ENCODE measurements at regions not wholly inside any gene's neighbourhood (a gene's known extent, or its start where the extent isn't known, plus 50 kb on each side); places are given as distances from the start of the nearest gene placed in this dataset.

DNA sequence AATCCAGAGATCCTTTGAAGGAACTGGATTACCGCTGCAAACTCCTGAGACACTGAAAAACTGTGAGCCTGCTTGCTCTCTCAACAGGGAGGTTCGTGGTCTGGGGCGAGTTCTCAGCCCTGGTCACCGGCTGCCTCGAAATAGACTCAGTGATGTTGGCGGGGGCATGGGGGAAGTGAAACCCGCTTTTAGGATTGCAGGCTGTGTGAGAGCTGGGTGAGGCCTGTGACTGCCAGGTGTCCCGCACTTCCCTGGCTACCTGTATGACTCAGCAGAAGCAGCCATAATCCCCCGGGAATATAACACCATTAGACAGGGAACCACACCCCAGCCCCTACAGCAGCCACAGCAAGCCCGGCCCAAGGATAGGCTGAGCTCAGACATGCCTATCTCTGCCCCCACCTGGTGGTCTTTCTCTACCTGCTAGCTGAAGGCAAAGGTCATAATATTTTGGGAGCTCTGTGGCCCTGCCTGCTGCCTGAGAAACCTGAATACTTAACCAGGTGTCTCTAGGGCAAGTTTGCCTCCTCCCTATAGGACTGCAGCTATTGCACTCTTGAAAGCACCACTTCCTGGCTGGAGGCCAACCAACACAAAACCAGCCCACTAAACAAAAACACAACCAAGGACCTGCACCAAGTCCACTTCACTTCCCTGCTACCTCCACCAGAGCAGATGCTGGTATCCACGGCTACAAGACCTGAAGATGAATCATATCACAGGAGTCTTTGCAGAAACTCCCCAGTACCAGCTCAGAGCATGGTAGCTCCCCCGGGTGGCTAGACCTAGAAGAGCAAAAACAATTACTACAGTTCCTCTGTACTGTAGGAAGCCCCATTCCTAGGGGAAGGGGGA lies 202.0 kb downstream of the RRAGB start:
- TF ChIP-seq, protein P1, sequence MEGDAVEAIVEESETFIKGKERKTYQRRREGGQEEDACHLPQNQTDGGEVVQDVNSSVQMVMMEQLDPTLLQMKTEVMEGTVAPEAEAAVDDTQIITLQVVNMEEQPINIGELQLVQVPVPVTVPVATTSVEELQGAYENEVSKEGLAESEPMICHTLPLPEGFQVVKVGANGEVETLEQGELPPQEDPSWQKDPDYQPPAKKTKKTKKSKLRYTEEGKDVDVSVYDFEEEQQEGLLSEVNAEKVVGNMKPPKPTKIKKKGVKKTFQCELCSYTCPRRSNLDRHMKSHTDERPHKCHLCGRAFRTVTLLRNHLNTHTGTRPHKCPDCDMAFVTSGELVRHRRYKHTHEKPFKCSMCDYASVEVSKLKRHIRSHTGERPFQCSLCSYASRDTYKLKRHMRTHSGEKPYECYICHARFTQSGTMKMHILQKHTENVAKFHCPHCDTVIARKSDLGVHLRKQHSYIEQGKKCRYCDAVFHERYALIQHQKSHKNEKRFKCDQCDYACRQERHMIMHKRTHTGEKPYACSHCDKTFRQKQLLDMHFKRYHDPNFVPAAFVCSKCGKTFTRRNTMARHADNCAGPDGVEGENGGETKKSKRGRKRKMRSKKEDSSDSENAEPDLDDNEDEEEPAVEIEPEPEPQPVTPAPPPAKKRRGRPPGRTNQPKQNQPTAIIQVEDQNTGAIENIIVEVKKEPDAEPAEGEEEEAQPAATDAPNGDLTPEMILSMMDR (conservative IDR thresholded peaks at IDR 0.05; ENCODE audit: low read length): no peak
- no peak for TF ChIP-seq EZH2phosphoT487 (IDR thresholded peaks at IDR 0.05; ENCODE audit: borderline replicate concordance)

Measured in Loucy (cell line).